HS-5 (cell line): ENCODE measurements at regions not wholly inside any gene's neighbourhood (a gene's known extent, or its start where the extent isn't known, plus 50 kb on each side); places are given as distances from the start of the nearest gene placed in this dataset.

Experiments used
- DNase-seq: peaks from one replicate; pipeline ENCODE4 v3.0.0-alpha.2; 2012; ENCODE audit warnings: low read depth

DNA sequence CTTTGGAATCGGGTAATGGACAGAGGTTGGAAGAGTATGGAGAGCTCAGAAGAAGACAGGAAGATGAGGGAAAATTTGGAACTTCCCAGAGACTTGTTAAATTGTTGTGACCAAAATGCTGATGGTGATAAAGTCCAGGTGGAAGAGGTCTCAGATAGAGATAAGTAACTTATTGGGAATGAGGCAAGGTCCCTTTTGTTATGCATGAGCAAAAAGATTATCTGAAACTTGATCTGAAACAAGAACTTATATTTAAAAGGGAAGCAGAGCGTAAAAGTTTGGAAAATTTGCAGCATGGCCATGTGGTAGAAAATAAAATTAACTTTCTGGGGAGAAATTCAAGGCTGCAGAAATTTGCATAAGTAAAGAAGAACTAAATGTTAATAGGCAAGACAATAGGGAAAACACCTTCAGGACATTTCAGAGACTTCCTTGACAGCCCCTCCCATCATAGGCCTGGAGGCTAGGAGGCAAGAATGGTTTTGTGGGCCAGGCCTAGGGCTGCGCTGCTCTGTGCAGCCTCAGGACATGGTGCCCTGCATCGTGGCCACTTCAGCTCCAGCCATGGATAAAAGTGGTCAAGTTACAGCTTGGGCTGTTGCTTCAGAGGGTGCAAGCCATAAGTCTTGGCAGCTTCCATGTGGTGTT lies 425.7 kb upstream of the PRICKLE1 start:
- no peak for DNase-seq

DNA sequence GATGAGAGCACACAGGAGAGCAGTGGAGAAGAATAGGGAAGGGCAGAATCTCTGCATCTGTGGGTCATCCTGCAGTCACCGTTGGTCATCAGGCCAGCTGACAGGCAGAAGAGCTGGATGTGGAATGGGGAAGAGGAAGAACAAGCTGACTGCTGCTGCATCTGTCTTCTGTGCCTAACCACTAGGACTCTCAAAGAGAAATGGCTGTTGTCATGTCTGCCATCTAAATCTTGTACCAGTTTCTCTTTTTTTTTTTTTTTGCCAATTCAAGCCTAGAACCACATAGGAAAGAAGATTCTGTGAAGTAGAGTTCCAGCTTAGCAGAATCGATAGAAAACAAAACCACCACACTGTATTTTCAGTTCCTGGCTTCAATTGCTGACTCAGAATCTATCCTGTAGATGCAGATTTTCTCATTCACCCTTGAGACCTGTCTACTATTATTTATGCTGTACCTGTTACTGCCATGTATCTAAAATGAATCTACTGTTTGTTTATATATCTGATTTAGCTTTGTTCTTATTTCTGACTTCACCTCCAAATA lies 421.9 kb upstream of the PRICKLE1 start:
- no peak for DNase-seq

DNA sequence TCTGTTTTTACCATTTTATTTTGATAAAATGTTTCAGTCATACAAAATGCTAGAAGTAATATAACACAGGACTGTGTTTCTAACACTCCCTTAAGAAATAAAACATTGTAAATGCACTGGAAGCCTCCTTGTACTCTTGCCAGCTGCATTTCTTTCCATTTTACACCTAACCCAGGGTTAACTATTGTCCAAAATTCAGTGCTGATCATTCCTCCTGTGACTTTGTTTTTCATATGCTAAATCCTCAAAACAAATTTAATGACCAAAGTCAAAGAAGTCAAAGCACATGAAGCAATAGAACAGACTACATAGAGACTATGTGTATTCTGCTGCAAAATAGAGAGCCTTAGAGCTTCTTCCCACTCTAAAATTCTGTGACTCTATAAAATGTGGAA lies 420.3 kb upstream of the PRICKLE1 start:
- no peak for DNase-seq

DNA sequence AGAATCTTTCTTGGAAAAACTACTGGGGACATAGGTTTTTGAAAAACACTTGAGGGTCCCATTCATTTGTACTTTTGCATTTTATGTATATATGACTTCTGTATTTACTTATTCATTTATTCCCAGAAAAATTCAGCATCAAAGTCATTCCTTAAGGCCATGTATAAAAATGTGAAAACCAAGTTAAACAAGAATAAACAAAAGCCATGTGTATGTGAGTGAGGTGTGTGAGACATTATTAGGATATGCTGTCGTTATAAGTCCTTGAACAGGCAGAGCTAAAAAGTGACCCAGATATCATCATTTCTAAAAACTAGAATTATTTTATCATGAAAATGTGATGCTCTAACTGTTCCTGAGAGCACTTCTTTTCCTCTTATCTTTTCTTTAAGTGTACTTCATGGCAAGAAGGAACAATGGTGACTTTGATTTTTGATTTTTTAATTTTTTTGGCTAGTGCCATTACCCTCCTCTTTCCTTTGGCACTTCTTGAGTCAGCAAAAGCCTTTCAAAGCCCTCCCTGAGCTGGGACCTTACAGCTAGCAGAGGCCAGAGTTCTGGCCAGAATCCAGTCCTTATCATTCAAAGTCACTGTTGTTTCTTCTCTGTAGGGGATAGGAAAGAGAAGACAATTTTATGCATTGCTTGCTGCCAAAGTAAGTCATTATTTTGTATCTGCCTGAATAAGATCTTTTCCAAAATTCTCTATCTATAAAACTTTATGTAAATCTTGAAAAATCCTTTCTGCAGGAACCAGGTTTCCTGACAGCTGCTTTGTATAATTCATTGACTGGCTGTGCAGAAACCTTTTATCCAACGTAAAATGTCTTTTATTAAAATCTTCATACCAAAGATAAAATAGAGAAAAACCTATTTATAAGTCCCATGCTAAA lies 419.7 kb upstream of the PRICKLE1 start:
- no peak for DNase-seq

DNA sequence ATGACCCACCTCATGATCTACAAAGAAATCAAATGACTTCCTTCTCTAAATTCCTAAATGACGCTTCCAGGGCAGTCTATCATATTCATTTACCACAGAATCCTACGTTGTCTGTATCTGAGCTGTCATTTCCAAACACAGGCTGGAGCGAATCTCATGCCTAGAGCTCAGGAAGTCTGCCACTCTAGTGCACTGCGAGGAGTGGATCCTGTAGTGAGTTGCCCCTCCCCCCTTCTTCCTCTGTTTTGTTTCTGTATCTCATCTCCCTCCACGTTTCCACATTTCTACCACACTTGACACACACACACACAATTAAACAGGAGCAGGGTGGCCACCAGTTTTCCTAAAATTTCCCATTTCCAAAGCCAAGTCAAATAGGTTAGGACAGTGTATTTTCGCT lies 415.4 kb upstream of the PRICKLE1 start:
- DNase-seq = no peak

DNA sequence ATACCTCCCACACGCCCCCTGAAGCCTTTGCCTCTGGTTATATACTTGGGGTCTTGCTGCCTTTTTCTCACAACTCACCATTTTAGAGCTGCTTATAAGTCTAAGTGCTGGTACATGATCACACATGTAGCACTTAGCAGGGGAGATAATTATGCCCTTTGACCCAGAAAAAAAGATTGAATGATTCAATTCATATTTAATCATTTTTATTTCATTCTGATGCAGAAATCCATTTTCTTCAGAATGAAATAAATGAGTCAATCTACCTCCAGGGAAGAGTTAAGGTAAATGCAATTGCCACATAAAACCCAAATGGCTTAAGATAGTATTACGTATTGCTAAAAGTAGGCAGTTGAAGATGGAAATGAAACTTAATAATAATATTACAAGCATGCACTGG lies 414.6 kb upstream of the PRICKLE1 start:
- no peak for DNase-seq

DNA sequence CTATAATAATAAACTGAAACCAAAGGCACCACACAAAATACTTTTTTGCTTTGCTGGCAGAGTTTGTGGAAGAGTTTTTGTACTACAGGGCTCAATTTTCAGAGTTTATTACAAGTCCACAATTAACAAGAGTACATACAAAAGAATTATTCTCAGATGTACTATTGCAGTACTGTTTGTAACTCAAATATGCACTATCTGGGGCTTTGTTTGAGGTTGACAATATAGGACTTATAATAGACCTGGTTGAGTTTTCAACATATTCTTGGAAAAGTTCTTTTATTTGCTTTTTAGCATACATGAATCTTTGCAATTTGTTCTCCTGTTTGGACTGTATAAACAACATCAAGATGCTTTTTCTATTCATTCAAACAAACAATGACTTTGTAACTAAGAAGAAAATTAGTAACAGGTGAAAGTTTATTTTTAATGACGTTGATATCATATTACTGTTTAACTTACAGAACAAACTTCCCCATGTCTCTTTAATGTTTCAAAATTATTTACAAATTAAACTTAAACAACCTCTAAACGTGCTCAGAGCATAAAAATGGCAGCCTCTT lies 407.4 kb upstream of the PRICKLE1 start:
- no peak for DNase-seq

DNA sequence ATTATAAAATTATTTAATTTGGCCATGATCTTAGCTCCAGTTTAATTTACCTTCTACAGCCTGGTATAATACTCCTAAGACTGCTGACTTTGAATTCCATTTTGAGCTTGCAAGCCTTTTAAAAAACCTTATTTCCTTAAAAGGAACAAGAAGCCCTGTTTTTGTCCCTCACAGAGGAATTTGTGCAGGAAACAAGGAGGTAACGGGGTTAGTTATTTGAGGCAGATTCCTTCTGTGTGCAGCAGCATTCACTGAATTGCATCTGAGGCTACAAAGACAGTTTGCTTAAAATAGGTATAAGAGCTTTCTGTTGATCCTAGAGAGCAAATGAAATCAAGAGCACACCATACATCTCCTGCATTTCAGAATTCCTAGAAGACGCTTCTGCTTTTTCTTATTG lies 403.3 kb upstream of the PRICKLE1 start:
- DNase-seq = no peak

DNA sequence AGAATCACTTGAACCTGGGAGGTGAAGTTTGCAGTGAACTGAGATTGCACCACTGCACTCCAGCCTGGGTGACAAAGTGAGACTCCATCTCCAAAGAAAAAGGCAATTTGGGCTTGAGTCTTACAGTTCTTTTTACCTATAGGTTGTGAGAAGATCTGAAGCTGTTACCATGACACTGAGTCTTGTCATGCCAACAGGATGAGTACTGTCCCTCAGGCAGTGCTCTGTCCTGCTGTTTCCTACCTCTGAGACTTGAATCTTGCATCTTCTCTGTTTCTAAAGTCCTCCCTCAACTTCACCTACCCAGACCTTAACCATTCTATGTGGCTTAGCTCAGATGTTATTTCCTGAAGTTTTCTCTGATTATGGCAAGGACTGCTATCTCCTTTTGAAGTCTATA lies 400.8 kb upstream of the PRICKLE1 start:
- no peak for DNase-seq

DNA sequence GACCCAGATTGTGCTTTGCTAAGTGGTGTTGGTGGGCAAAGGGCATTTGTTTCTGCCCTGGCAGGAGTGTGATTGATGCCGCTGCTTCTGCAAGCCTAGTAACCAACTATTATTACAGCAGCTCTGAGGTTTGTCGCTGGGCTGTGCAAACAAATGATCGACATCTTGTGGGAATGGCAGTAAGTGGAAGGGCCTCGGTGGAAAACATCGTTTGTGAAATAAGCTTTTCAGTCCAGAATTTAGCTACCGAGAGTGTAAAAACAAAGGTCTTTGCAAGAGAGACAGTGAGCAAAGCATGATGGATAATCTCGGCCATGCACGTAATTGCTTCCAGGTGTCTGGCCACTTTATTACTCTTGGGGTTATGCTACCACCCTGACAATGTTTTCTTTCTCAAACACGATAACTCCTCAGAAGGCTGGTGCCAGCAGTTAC lies 397.7 kb upstream of the PRICKLE1 start:
- no peak for DNase-seq

DNA sequence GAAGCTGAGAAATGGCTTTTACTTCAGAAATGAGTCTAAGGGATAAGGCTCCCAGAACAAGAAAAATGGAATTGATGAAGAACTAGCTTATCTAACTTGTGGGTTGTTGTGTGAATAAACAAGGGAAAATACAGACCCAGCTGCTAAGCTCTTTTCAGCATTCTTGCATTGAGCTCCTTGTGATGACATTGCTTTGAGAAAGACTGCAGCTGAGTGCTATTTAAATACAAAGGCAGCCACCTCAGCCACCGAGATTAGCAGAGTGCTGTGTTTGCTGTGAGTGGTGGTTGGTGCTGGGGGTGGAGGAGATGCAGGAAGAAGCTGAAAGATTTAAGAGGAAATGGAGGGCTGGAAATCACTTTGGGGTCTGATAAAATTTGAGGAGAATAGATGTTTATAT lies 396.0 kb upstream of the PRICKLE1 start:
- DNase-seq = no peak

DNA sequence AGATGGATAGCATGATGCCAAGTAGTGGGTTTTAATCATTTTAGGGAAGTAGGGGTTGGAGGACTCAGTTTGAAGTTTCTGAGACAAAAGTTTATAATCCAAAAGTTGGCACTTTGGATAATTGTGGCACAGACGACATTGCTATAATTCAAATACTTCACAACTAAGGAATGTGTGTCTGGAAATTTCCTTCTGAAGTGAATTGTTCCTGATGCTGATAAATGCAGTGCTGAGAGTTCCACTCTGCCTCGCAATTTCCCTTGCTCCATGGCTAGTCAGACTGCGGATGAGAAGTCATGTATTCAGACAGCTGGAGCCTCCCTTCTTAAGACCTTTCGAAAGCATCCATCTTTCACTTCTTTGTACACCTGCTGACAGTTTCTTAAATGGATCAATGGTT lies 393.3 kb upstream of the PRICKLE1 start:
- DNase-seq = no peak

DNA sequence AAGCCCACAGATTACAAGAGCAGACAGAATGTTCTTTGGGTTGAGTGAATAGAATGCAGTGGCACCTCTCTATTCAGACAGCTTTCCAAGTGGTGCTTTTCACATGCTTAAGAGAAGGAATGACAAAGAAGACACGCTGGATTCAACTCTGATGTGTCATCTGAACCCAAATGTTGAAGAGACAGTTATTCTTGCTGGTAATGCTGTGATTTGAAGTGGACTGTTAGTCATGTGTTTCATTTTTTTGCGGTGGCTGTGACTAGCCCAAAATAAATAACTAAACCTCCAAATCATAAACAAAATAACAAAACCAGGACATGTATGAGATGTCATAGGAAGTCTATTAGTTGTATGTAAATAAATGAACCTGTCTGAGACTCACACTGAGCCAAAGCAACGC lies 391.8 kb upstream of the PRICKLE1 start:
- DNase-seq = no peak

DNA sequence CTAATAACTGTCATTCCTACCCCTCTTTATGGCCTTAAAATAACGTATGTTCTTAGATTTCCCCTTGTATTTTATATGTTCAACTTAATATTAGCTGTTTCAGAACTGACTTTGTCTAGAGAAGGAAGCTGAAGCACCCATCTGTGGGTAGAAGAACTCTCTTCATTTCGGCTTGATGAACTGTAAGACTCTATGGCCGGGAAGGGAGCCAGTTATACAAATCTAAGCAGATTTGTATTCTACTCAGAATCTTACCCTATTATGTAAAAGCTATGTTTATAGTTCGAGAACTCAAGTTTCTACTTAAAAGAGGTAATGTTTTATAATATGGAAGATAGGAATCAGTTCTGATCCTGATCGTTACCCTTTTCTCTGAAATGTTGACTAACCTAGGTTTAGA lies 390.9 kb upstream of the PRICKLE1 start:
- no peak for DNase-seq

DNA sequence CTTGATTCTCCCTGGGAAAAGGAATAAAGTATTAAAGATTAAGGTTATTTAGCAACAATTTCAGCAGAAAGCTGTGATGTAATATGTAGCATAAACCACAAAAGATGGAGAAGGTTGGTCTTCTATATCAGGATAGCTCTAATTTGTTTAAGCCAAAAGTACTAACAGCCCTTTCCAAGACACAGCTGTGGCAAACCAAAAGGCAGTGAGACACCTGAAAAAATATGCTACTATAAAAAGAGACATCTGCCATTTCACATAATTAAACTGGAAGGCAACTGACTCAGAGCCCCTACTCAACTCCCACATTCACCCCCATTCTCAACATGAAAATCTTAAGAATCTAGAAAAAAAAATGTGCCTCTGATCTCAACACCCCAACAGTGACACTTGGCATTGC lies 390.2 kb upstream of the PRICKLE1 start:
- DNase-seq = no peak

DNA sequence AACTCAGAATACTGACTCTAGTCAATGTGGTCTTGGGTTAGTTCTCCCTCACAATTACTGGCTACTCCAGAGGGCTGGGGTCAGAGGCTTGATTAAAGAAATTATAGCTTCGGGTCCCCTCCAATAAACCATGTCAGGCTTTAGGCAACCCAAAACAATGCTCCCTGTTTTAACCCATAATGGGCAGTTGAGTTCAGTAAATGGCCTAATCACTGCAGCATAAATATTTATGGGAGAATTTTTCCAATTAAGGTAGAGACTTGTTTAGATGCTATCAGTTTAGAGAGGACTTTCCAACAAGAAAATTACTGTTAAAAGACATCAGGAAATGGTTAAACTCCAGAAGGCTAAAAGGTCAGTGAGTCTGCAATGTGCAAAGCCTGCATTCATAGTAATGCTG lies 389.2 kb upstream of the PRICKLE1 start:
- DNase-seq = no peak

DNA sequence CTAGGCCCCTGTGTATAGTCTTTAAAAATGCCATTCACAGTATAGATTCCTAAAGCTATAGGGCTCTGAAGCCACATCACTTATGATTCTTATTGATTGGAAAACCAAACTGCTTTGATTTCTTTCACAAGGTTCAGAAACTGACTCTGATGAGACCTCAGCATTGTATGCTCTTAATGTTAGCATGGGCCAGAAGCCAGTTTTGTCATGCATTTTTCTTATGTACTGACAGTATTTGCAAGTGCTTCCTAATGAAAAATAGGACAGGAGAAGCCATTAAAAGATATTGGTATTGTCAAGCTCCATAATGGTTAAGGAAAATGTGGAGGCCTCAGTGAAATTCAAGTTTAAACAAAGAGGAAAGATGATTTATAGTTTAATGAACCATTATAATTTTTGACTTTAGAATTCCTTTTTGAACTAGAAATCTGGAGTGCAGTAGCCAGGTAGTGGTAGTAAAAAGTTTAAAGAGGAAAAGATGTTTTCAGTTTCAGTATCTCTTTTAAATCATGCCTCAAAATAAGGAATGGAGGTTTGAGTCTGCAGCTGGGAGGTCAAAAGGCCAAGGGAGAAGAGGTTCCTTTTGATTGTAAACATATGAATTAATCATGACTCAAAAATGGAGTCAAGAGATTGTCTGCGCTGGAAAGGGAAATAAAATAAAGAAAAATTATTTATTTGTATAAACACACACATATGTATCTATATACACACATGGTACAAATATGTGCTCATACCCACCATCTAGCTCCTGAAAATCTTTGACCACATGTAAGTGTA lies 388.1 kb upstream of the PRICKLE1 start:
- no peak for DNase-seq

DNA sequence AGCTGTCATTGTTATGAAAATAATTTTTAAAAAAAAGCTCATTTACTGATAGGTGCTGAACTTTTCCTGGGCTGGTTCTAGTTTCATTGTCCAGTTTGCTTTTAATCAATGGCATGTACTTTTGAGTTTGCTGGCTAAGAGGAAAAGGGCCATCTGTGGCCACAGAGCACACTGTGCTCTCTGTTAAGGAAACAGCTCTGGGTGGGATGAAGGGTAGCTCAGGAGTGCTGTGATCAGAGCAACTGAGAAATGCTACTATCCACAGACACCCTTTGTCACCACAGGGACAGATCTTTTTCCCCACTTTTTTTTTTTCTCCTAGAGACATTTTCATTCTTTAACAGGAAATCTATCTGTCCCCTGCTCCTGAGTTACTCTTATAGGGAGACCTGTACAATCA lies 387.1 kb upstream of the PRICKLE1 start:
- no peak for DNase-seq

DNA sequence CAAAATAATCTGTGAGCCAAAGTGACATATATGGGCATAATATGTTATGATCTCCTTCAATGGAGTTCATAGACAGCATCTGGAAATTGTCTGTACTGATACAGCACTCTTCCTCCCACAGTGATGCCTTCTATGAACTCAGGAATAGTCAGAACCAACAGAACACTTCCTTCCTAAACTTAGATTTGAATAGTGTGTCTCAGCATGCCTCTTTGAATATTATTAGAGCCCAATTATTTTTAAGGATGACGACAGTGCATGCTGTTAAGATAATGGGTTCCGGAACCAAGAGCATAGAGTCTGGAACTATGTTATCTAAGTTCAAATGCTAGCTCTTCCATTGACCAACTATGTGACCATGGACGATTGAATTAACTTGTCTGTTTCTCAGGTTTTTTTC lies 386.6 kb upstream of the PRICKLE1 start:
- no peak for DNase-seq

DNA sequence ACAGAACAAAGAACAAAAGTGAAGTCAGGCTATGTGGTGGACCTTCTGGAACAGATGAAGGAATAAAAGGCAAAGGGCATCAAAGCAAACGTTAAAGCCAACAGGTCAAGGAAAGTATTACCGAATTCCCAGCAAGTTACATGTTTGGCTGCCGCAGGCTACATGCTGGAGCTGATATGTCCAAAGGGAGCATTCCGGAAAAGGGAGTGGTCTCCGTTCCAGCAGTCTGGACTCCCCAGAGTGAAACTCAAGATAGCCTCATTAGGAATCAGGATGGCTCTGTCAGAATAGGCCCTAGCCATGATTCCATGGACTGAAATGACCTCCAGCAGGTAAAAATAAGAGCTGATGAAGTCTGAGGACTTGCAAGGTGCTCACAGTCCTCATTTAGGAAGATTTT lies 379.8 kb upstream of the PRICKLE1 start:
- DNase-seq = no peak

DNA sequence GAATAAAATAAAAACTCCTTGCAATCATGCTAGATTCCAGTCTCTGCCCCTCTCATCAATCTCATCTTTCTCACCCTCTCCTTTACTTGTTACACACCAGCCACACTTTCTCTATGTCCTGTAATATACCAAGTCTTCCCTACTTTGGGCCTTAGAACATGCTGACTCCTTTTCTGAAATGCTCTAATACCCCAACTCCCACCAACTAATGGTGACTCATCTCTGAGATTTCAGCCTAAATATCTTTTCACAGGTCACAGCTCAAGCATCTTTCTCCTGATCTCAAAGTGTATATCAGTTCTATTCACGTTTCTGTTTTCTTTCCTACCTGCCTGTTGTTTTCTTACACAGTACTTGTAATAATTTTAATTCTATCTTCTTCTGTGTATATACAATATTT lies 378.9 kb upstream of the PRICKLE1 start:
- no peak for DNase-seq

DNA sequence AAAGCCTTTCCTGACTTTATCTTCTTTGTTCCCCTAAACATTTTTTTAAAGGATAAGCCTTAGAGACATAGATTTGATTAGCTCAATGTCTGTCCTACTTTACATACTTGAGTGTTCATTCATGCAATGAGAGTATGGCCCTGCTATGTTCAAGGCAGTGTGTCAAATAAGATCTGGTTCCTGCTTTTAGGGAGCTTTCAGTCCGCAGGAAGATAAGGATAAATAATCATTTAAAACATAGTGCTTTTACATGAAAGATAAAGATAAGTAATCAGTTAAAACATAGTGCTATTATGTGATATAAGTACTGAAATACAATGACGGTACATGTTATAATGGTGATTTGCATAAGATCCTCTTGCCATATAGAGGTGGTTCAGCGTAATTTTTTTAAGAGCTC lies 378.3 kb upstream of the PRICKLE1 start:
- no peak for DNase-seq
